GM23338 (cell line): ENCODE measurements at regions not wholly inside any gene's neighbourhood (a gene's known extent, or its start where the extent isn't known, plus 50 kb on each side); places are given as distances from the start of the nearest gene placed in this dataset.

ENCODE experiments used
- ATAC-seq: fragments of 200-7000 bp; cut with Tn5 transposase; 3 replicates; pipeline ENCODE4 v1.9.1; 2020
- DNase-seq: peaks from one replicate; pipeline ENCODE4 v3.0.0-alpha.2; 2015; ENCODE audit warnings: low spot score
- H2AFZ ChIP-seq: fragments of 200-600 bp; sonication (generic); 2 replicates; pipeline ENCODE4 v1.8.0; 2016; ENCODE audit warnings: antibody characterized with exemption, mild to moderate bottlenecking, moderate library complexity
- H3F3A ChIP-seq: fragments of 200-600 bp; sonication (generic); replicated peaks from 2 replicates; pipeline ENCODE4 v1.8.0; 2017; ENCODE audit warnings: antibody characterized with exemption, mixed run types, low read depth
- H3K27ac ChIP-seq: fragments of 200-600 bp; sonication (generic); 2 replicates; pipeline ENCODE4 v1.6.1; 2016; ENCODE audit warnings: low read depth
- H3K27me3 ChIP-seq: fragments of 200-600 bp; sonication (generic); 2 replicates; pipeline ENCODE4 v1.8.0; 2016; ENCODE audit warnings: mild to moderate bottlenecking, mixed run types, moderate library complexity; ENCODE audit not compliant: insufficient read depth
- H3K36me3 ChIP-seq: fragments of 200-600 bp; sonication (generic); 2 replicates; pipeline ENCODE4 v1.8.0; 2016; ENCODE audit warnings: mild to moderate bottlenecking; ENCODE audit not compliant: insufficient read depth
- H3K4me1 ChIP-seq: fragments of 200-600 bp; sonication (generic); 2 replicates; pipeline ENCODE4 v1.8.0; 2016; ENCODE audit warnings: mild to moderate bottlenecking, moderate library complexity; ENCODE audit not compliant: insufficient read depth
- H3K4me2 ChIP-seq: fragments of 200-600 bp; sonication (generic); 2 replicates; pipeline ENCODE4 v1.7.1; 2017; ENCODE audit warnings: mixed run types
- H3K4me3 ChIP-seq: fragments of 200-600 bp; sonication (generic); 2 replicates; pipeline ENCODE4 v1.6.1; 2016; ENCODE audit warnings: mixed run types
- H3K79me2 ChIP-seq: fragments of 200-600 bp; sonication (generic); replicated peaks from 2 replicates; pipeline ENCODE4 v1.8.0; 2017; ENCODE audit warnings: mild to moderate bottlenecking; ENCODE audit not compliant: insufficient read depth
- H3K9me2 ChIP-seq: fragments of 200-600 bp; sonication (generic); 2 replicates; pipeline ENCODE4 v1.8.0; 2017; ENCODE audit not compliant: insufficient read depth
- H4K20me1 ChIP-seq: fragments of 200-600 bp; sonication (generic); replicated peaks from 2 replicates; pipeline ENCODE4 v1.8.0; 2017; ENCODE audit warnings: mild to moderate bottlenecking; ENCODE audit not compliant: insufficient read depth
- H3K27ac Mint-ChIP-seq: 2 replicates; pipeline ENCODE4 v1.8.0; 2020; ENCODE audit warnings: inconsistent platforms, mild to moderate bottlenecking, moderate library complexity, mixed read lengths
- H3K27me3 Mint-ChIP-seq: 3 replicates; pipeline ENCODE4 v1.8.0; 2022; ENCODE audit warnings: low read depth, mild to moderate bottlenecking, moderate library complexity, mixed read lengths, inconsistent platforms; ENCODE audit not compliant: insufficient read depth, poor library complexity
- H3K36me3 Mint-ChIP-seq: 3 replicates; pipeline ENCODE4 v1.8.0; 2021; ENCODE audit warnings: low read depth, mild to moderate bottlenecking, inconsistent platforms, moderate library complexity, mixed read lengths
- H3K4me1 Mint-ChIP-seq: 3 replicates; pipeline ENCODE4 v1.8.0; 2020; ENCODE audit warnings: mild to moderate bottlenecking, inconsistent platforms, mixed read lengths
- H3K4me3 Mint-ChIP-seq: 3 replicates; pipeline ENCODE4 v1.8.0; 2021; ENCODE audit warnings: moderate library complexity, mild to moderate bottlenecking, inconsistent platforms, mixed read lengths
- H3K9me3 Mint-ChIP-seq: 3 replicates; pipeline ENCODE4 v1.8.0; 2020; ENCODE audit warnings: moderate library complexity, mild to moderate bottlenecking, inconsistent platforms, mixed read lengths
- CREB1 ChIP-seq: fragments of 250-450 bp; sonication (Bioruptor Pico); IDR thresholded peaks from 2 replicates; pipeline ENCODE4 v1.5.0; 2020; ENCODE audit warnings: low read depth, mild to moderate bottlenecking, moderate library complexity
- EZH2 ChIP-seq: fragments of 200-600 bp; sonication (generic); IDR thresholded peaks from one replicate; pipeline ENCODE4 v1.8.0; 2017; ENCODE audit warnings: antibody characterized with exemption, mild to moderate bottlenecking, low read depth; ENCODE audit not compliant: unreplicated experiment
- EZH2phosphoT487 ChIP-seq: fragments of 200-600 bp; sonication (generic); IDR thresholded peaks from one replicate; pipeline ENCODE4 v1.8.1; 2018; ENCODE audit warnings: antibody characterized with exemption; ENCODE audit not compliant: unreplicated experiment
- JUNB ChIP-seq: IDR thresholded peaks from one replicate; pipeline ENCODE4 v1.6.1; 2016; ENCODE audit warnings: antibody characterized with exemption; ENCODE audit not compliant: unreplicated experiment
- ZNF331 ChIP-seq: fragments of 250-450 bp; sonication (Bioruptor Pico); IDR thresholded peaks from 2 replicates; pipeline ENCODE4 v1.5.0; 2020; ENCODE audit warnings: low read depth, mild to moderate bottlenecking, moderate library complexity
- ZNF462 ChIP-seq: fragments of 250-450 bp; sonication (Bioruptor Pico); IDR thresholded peaks from 2 replicates; pipeline ENCODE4 v1.5.0; 2020; ENCODE audit warnings: mild to moderate bottlenecking, moderate library complexity

- TF ChIP-seq ZNF462 (CRISPR knock-in tag) (no peak), EZH2 (no peak), JUNB (no peak)
Measured at GRCh38 chr1:68307378-68307787, 75.1 kb upstream of the WLS start (continued).

- Histone ChIP-seq H3K79me2 (no peaks in the 10 kb centered on the region), H3K9me2 (peaks cover 3% of the 10 kb centered on the region; the same call in 1 of the 2 replicates), H4K20me1 (no peaks in the 10 kb centered on the region; the same call in 1 of the 2 replicates), H3K27me3 (peaks cover 23% of the 10 kb centered on the region), H3K27ac (no peak overlapping the region), H3K4me3 (no peak overlapping the region), H3F3A (no peaks in the 10 kb centered on the region), H3K4me2 (no peak overlapping the region), H3K36me3 (no peaks in the 10 kb centered on the region), H2AFZ (no peak overlapping the region), H3K4me1 (peaks cover 4% of the 10 kb centered on the region; the same call in 1 of the 2 replicates)
- Mint-ChIP-seq H3K27ac (no peak overlapping the region), H3K4me3 (no peak overlapping the region), H3K36me3 (no peaks in the 10 kb centered on the region), H3K27me3 (peaks cover 7% of the 10 kb centered on the region), H3K4me1 (no peaks in the 10 kb centered on the region; the same call in 2 of the 3 replicates), H3K9me3 (no peaks in the 10 kb centered on the region)
- ATAC-seq (no peak), DNase-seq (no peak)
- TF ChIP-seq EZH2phosphoT487 (no peak), ZNF331 (CRISPR knock-in tag) (no peak), CREB1 (CRISPR knock-in tag) (no peak), EZH2 (no peak), ZNF462 (CRISPR knock-in tag) (no peak)
Measured at GRCh38 chr1:68301471-68302001, 69.2 kb upstream of the WLS start.
